HG02852 (cell line): ENCODE measurements at regions not wholly inside any gene's neighbourhood (a gene's known extent, or its start where the extent isn't known, plus 50 kb on each side); places are given as distances from the start of the nearest gene placed in this dataset.
A peak's percentile ranks its signal among the peaks of the same experiment; 100 is the strongest.

Source experiments
- ATAC-seq: cut with Tn5 transposase; IDR thresholded peaks from one replicate; pipeline ENCODE4 v1.9.1; 2021; ENCODE audit warnings: mild to moderate bottlenecking, moderate library complexity; ENCODE audit not compliant: unreplicated experiment

DNA sequence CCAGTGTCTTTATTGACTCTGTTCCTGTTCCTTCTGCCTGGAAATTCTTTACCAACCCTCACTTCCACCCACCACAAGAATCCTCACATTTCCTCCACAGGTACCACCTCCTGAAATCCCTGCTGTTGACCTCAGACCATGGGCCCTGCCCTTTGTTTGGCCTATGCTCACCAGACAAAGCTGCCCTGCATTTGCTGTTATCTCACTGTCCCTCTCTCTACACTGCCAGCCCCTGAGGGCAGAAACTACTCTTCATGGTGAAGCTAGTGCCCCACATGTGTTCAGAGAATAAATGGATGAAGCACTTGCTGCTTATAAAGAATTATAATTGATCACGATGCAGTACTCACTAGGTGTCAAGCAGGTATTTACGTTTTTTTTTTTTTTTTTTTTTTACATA lies 608.4 kb downstream of the TSN start:
- no peak for ATAC-seq

DNA sequence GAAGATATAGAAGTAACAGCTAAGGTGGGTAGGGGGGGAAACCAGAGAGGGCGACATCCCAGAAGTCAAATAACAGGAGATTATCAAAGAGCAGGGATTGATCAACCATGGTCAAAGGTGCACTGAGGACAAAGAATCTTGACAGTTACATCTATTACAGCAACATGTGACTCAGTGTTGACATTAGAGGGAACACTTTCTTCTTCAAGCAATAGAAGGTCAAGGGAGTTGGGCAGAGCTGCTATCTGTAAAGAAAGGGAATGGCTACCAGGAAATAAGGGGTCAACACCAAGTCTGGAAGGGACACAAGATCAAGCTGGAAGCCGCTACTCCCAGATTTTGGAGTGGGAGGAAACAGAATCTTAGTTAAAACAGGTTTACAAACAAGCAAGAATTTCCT lies 611.0 kb downstream of the TSN start:
- no peak for ATAC-seq

GRCh38 chr2:122366969-122367645 lies 611.7 kb downstream of the TSN start:
- no peak for ATAC-seq

- no peak for ATAC-seq
Measured at GRCh38 chr2:122367646-122368010, 612.2 kb downstream of the TSN start.

GRCh38 chr2:122368576-122369243 lies 613.3 kb downstream of the TSN start:
- ATAC-seq = no peak

GRCh38 chr2:122378521-122378920 lies 623.1 kb downstream of the TSN start:
- ATAC-seq = no peak

- ATAC-seq = no peak
Measured at GRCh38 chr2:122384768-122385333, 629.4 kb downstream of the TSN start.

- no peak for ATAC-seq
Measured at GRCh38 chr2:122388208-122388607, 632.8 kb downstream of the TSN start.

GRCh38 chr2:122389694-122390093 lies 634.2 kb downstream of the TSN start:
- ATAC-seq = no peak

DNA sequence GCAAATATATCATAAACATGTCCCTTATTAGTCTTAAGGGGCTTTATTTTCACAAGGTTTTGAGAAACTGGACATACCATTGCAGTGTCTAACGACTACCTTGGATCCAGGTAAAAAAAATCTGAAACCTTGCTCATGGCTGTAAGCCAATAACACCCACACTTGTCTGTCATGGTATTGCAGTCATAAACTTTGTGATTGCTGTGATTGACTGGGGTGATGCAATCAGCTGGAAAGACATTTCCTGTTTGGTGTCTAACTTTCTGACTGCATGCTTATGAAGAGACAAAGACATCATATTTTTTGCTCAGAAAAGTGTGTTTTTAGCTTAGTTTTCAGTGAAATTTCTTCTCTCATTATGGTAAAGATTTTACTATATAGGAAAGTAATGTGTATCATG lies 635.0 kb downstream of the TSN start:
- ATAC-seq = peak; percentile 47

DNA sequence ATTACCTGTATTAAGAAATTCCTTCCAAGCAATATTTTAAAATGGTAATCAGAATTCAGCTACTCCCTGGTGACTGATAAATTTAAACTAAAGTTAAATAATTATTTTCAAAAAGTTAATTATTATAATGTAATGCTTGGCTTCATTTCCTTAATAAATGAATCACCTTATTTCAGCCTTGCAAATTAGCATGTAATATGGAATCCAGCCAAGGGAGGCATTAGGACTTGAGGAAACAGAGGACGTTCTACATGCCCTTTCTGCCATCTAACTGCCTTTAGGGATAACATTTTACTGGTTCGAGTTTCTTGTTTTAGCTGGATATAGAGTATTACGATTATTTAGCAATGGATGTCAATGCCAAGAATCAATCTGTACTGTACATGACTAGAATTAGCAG lies 636.3 kb downstream of the TSN start:
- no peak for ATAC-seq

GRCh38 chr2:122395687-122396086 lies 640.2 kb downstream of the TSN start:
- no peak for ATAC-seq

DNA sequence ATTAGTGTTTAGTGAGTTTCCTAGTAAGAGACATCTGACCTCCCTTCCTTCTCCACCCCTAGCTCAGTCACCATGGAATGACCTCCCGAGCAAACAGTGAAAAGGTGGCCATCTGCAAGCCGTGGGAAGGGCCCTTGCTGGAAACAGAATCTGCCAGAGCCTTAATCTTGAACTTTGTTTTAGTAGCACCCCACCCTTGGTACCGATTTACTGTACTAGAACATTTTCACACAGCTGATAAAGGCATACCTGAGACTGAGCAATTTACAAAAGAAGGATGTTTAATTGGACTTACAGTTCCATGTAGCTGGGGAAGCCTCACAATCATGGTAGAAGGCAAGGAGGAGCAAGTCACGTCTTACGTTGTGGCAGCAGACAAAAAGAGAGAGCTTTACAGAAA lies 655.8 kb downstream of the TSN start:
- no peak for ATAC-seq

DNA sequence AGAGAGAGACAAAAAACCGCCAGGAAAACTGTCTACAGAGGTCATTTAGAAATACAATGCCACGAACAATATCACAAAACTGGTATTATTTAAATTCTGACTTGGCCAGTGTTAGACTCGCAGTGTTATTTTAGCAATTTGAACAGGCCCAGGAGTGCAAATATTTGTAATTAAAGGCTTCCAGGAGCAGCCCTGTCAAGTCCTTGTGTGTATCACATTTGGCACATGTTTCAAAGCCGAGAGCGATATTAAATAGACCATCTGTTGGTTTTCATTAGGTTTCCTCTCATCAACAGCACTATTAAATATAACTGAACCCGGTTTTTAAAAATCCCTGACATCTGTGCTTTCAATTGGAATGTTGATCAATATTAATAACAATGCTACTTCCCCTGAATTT lies 656.9 kb downstream of the TSN start:
- ATAC-seq = no peak

- ATAC-seq = no peak
Measured at GRCh38 chr2:122414902-122415301, 659.5 kb downstream of the TSN start.

- no peak for ATAC-seq
Measured at GRCh38 chr2:122417114-122417513, 661.7 kb downstream of the TSN start.

GRCh38 chr2:122421775-122422174 lies 666.3 kb downstream of the TSN start:
- no peak for ATAC-seq

DNA sequence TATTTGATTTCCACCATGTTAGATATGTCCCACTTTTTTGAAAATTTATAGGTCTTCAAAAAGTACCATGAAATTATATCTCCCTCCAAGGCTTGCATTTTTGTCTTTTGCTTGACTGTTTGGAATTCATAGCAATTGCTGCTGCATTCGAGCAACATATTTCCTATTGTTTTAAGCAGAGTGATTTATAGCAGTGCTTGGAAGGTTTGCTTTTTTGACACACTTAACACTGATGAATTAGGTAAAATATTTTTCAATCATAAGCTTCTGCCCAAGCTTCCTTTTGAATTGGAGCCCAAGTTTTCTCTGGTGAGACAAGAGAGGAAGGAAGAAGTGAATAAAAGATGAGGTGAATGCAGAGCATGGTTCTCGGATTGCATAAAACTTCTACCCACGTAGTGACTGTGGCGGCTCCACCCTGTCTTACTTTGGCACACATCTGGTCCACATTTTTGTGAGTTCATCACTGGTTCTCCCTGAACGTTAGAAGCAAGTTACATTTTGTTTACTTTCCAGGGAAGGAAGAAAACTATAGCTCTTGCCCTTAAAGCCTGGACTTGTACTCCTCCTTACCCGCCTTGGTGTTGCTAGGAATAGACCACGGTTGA lies 667.0 kb downstream of the TSN start:
- no peak for ATAC-seq

- ATAC-seq = no peak
Measured at GRCh38 chr2:122423934-122424333, 668.5 kb downstream of the TSN start.

GRCh38 chr2:122433123-122433754 lies 677.8 kb downstream of the TSN start:
- ATAC-seq = no peak

- no peak for ATAC-seq
Measured at GRCh38 chr2:122445003-122445402, 689.6 kb downstream of the TSN start.

DNA sequence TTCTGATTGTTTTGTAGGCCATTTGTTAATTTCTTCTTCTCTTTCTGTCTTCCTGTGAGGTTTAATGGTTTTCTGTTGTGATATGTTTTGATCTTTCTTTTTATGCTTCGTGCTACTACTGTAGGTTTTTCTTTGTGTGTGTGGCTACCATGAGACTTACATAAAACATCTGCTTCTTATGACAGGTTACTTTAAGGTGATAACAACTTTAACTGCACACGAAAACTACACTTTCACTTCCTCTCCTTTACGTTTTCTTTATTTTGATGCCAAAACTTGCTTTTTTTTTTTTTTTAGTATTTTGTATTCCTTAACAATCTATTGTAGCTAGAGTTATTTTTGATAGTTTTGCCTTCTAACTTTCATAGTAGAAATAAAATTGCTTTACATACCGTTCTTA lies 691.3 kb downstream of the TSN start:
- no peak for ATAC-seq
